SIG-M5 treated with dmso at 0.1 percent for 504 hours (cell line): ENCODE measurements at regions not wholly inside any gene's neighbourhood (a gene's known extent, or its start where the extent isn't known, plus 50 kb on each side); places are given as distances from the start of the nearest gene placed in this dataset.

Source experiments
- DNase-seq: peaks from one replicate; lab custom pipeline; 2025; ENCODE audit not compliant: unreplicated experiment; lab: John Stamatoyannopoulos, UW

- DNase-seq = no peak
Observed at GRCh38 chr17:77704048-77704815, 254.3 kb upstream of the TNRC6C start.

GRCh38 chr17:77706938-77707337 is 251.6 kb upstream of the TNRC6C start:
- DNase-seq = no peak

DNA sequence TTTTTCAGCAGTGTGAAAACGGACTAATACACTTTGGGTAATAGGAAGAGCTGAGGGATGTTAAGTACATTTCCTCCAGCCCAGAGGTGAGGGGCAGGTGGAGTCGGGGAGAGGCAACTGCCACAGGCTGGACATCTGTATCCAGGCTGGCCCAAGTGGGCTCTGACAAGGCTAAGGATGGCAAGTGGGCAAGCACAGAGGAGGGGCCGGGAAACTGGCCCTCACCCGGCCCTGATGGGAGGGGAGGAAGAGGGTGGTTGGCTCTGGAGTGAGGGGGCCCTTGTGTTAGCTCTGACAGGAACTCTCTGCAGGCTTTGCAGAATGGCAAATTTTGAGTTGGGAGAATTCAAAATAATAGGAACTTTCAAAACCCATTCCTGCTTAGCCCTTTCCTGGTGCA is 251.0 kb upstream of the TNRC6C start:
- DNase-seq = no peak

- DNase-seq = no peak
Observed at GRCh38 chr17:77708049-77708448, 250.5 kb upstream of the TNRC6C start.

- no peak for DNase-seq
Observed at GRCh38 chr17:77708936-77709335, 249.6 kb upstream of the TNRC6C start.

- no peak for DNase-seq
Observed at GRCh38 chr17:77709594-77709993, 248.9 kb upstream of the TNRC6C start.

DNA sequence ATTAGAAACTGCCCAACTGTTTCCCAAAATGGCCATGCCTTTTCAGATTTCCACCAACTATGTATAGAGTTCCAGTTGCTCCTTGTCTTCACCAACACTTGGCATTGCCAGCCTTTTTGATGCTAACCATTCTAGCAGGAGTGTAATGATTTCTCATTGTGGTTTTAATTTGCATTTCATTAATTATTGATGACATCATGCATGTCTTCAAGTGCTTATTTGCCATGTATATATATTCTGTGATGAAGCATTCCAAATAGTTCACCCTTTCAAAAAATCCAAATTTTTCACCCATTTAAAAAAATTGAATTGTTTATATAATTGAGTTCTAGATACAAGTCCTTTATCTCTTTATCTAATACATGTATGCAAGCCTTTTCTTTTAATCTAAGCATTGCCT is 245.9 kb upstream of the TNRC6C start:
- no peak for DNase-seq

DNA sequence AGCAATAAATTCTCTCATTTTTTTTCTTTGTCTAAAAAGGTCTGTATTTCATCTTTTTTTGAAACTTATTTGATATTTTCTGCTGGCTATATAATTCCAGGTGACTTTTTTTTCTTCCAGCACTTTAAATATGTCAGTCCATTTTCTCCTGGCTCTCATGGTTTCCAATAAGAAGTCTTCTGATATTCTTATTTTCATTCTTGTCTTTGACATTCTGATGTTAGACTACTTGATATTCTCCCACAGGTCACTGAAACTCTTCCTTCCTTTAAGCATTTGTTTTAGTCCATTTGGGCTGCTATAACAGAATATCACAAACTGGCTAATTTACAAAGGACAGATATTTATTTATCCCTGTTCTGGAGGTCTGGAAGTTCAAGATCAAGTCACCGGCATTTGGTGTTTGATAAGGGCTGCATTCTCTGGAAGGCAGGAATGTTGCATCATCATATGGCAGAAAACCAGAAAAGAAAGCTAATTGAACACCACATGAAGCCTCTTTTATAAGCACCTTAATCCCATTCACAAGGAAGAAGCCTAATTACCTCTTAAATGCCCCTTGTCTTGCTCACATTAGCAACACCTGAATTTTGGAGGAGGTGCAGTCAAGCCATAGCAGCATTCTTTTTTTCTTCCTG is 242.1 kb upstream of the TNRC6C start:
- DNase-seq = no peak

- no peak for DNase-seq
Observed at GRCh38 chr17:77717941-77718668, 240.4 kb upstream of the TNRC6C start.

- no peak for DNase-seq
Observed at GRCh38 chr17:77718669-77718961, 239.9 kb upstream of the TNRC6C start.

DNA sequence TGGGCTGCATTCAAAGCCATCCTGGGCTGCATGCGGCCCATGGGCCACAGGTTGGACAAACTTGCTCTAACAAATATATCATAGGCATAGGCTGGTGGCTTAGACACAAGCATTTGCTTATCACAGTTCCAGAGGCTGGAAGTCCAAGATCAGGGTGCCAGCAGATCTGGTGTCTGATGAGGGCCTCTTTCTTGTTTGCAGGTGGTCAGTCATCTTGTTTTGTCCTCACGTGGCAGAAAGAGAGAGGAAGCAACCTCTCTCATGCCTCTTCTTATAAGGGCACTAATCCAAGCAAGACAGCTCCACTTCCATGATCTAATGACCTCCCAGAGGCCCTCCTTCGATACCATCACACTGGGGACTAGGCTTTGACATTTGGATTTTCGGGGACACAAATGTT is 238.7 kb upstream of the TNRC6C start:
- no peak for DNase-seq

GRCh38 chr17:77720946-77721845 is 237.3 kb upstream of the TNRC6C start:
- DNase-seq = no peak

DNA sequence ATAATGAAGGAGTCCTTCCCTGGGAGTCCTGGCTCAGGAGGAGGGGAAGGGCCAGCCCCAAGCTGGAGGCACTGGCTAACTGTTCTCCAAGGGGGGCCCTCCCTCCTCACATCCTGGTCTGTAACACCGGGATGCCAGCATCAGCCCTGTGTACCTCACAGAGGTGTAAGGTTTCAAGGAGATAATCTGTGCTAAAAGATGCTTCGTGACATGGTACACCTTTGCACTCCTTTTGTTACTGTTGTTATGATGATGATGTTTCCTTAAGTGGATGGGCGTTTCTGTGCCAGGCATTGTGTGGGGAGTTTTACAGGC is 236.7 kb upstream of the TNRC6C start:
- DNase-seq = no peak

GRCh38 chr17:77722366-77722765 is 236.1 kb upstream of the TNRC6C start:
- DNase-seq = no peak

DNA sequence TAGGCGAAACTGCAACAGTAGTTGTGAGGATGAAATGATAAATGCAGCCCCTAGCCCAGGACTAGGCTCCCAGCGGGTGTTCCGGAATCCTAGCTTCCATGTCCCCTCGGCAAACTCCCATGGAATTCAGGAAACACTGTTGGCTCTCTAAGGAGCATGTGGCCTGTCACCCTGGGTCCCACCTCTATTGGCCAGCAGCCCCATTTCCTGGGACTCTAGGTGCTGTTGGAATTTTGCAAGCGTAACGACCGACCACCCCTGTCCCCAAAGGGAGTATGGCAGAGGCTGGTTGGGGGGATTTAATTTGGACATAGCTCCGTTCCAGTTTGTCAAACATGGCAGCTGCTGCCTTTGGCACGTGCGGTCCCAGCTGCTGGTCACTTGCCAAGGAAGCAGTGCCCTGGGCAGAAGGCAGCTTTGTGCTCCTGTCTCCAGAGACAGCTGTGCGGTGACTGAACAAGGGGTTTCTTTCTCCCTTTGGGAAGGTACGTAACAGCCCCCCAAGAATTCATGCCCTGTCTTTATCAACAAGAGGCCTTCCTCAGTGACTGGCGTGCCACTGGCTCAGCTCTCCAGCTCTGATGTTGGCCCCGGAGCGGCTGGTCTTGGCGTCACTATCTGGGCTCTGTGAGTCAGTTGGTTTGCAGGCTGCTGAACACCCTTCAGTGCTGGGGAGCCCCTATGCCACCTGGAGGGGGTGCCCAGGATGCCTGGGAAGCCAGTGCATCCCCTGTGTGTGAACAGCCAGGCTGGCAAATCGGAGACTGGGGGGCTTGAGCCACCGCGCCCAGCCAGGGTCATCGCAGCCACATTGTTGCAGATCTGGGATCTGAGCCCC is 235.2 kb upstream of the TNRC6C start:
- DNase-seq = no peak

- no peak for DNase-seq
Observed at GRCh38 chr17:77723909-77724875, 234.3 kb upstream of the TNRC6C start.

GRCh38 chr17:77724876-77725615 is 233.5 kb upstream of the TNRC6C start:
- no peak for DNase-seq

DNA sequence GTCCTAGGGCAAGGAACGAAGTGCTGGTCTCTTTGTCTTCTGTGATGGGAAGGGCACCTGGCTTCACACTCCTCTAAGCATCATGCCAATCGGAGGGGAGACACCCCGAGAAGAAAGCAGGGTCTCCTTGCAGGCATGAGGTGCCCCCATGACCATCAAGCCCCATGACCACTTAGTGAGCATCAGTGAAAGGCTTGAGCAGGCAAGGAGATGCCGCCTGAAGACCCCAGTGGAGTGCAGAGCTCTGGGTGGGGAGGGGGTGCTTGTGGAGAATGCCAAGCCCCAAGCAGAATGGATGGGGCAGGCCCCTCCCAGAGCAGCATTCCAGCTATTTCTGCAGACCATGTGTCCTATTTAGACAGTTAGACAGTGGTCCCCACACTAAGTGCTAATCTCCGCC is 232.7 kb upstream of the TNRC6C start:
- DNase-seq = no peak

DNA sequence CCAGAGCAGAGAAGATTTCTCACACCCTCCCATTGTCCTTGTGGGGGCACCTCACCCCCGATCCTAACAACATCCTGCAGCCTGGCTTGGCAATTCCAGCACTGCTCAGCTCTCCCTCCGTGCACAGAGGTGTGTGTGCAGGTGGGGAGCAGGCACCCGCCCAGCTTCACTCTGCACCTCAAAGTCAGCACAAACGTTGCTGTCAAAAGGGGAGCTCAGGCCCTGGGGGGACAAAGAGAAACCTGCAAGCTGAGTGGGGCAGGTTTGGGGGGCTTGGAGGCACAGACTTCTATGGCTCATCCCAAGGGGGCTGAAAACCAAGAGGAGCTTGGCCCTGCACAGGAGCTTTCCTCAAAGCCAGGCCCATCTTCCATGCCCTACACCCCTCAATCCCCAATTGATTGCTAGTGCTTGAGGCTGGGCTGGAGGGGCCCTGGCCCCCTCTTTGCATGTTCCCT is 231.9 kb upstream of the TNRC6C start:
- DNase-seq = no peak
